ENCODE measurements at regions not wholly inside any gene's neighbourhood (a gene's known extent, or its start where the extent isn't known, plus 50 kb on each side); places are given as distances from the start of the nearest gene placed in this dataset.

- no peak for ATAC-seq (ENCODE audit: low read depth)
- Mint-ChIP-seq H3K4me3 (no peak overlapping the region), H3K36me3 (no peaks in the 10 kb centered on the region), H3K27me3 (no peaks in the 10 kb centered on the region), H3K27ac (no peak overlapping the region), H3K4me1 (peaks cover 16% of the 10 kb centered on the region), H3K9me3 (no peaks in the 10 kb centered on the region)
- DNase-seq (ENCODE audit: low spot score in 2 of 2), result no peak
These were observed 57.3 kb upstream of the SP3 start for GRCh38 chr2:174022431-174022830.

- H3K27ac Mint-ChIP-seq, result no peak overlapping the region
- H3K4me3 Mint-ChIP-seq, result peak overlapping the region; percentile 7
- no peak for DNase-seq (ENCODE audit: low spot score in 2 of 2)
- no peaks in the 10 kb centered on the region for H3K36me3 Mint-ChIP-seq
- peak; percentile 35 for ATAC-seq (ENCODE audit: low read depth)
- H3K4me1 Mint-ChIP-seq, result peaks cover 16% of the 10 kb centered on the region
- H3K27me3 Mint-ChIP-seq, result no peaks in the 10 kb centered on the region
- H3K9me3 Mint-ChIP-seq, result no peaks in the 10 kb centered on the region
These were observed 55.9 kb upstream of the SP3 start for GRCh38 chr2:174020926-174021662.

- no peaks in the 10 kb centered on the region for H3K9me3 Mint-ChIP-seq
- no peak for DNase-seq (ENCODE audit: low spot score in 2 of 2)
- H3K27me3 Mint-ChIP-seq, result no peaks in the 10 kb centered on the region
- ATAC-seq (ENCODE audit: low read depth), result no peak
- H3K36me3 Mint-ChIP-seq, result no peaks in the 10 kb centered on the region
- no peak overlapping the region for H3K4me3 Mint-ChIP-seq
- no peak overlapping the region for H3K27ac Mint-ChIP-seq
- peaks cover 16% of the 10 kb centered on the region for H3K4me1 Mint-ChIP-seq
These were observed 54.9 kb upstream of the SP3 start for GRCh38 chr2:174020026-174020425.

GRCh38 chr2:174016447-174016846, 51.3 kb upstream of the SP3 start:
- DNase-seq (ENCODE audit: low spot score in 2 of 2), result no peak
- H3K9me3 Mint-ChIP-seq, result no peaks in the 10 kb centered on the region
- H3K4me1 Mint-ChIP-seq, result peaks cover 15% of the 10 kb centered on the region
- H3K27ac Mint-ChIP-seq, result no peak overlapping the region
- H3K27me3 Mint-ChIP-seq, result no peaks in the 10 kb centered on the region
- ATAC-seq (ENCODE audit: low read depth), result no peak
- H3K36me3 Mint-ChIP-seq, result no peaks in the 10 kb centered on the region
- H3K4me3 Mint-ChIP-seq, result no peak overlapping the region

GRCh38 chr2:174015428-174015827, 50.3 kb upstream of the SP3 start:
- ATAC-seq (ENCODE audit: low read depth) (no peak), DNase-seq (ENCODE audit: low spot score in 2 of 2) (no peak)
- H3K4me3 Mint-ChIP-seq, result no peak overlapping the region
- H3K27ac Mint-ChIP-seq, result no peak overlapping the region
- no peaks in the 10 kb centered on the region for H3K36me3 Mint-ChIP-seq
- H3K4me1 Mint-ChIP-seq, result peaks cover 8% of the 10 kb centered on the region
- no peaks in the 10 kb centered on the region for H3K27me3 Mint-ChIP-seq
- H3K9me3 Mint-ChIP-seq, result no peaks in the 10 kb centered on the region
